H9 (cell line): ENCODE measurements at regions not wholly inside any gene's neighbourhood (a gene's known extent, or its start where the extent isn't known, plus 50 kb on each side); places are given as distances from the start of the nearest gene placed in this dataset.

Experiments used
- DNase-seq: peaks from one replicate; pipeline ENCODE4 v3.0.0-alpha.2; 2017
- H2AFZ ChIP-seq: one replicate; pipeline ENCODE4 v1.6.1; 2013; ENCODE audit warnings: mild to moderate bottlenecking, low read length, control low read depth, moderate library complexity
- H2AK5ac ChIP-seq: 2 replicates; pipeline ENCODE4 v1.6.1; 2013; ENCODE audit warnings: low read length, control low read depth, mixed read lengths; ENCODE audit not compliant: insufficient read length
- H2BK120ac ChIP-seq: one replicate; pipeline ENCODE4 v1.6.1; 2013; ENCODE audit warnings: low read depth, mild to moderate bottlenecking, low read length, control low read depth, inconsistent platforms; ENCODE audit not compliant: poor library complexity, severe bottlenecking
- H2BK12ac ChIP-seq: 2 replicates; pipeline ENCODE4 v1.6.1; 2013; ENCODE audit warnings: low read length, control low read depth, mixed read lengths, low read depth; ENCODE audit not compliant: insufficient read length
- H2BK15ac ChIP-seq: 2 replicates; pipeline ENCODE4 v1.6.1; 2013; ENCODE audit warnings: low read depth, low read length, control low read depth
- H2BK20ac ChIP-seq: one replicate; pipeline ENCODE4 v1.6.1; 2013; ENCODE audit warnings: low read depth, mild to moderate bottlenecking, low read length, control low read depth, inconsistent platforms; ENCODE audit not compliant: poor library complexity, severe bottlenecking
- H2BK5ac ChIP-seq: 2 replicates; pipeline ENCODE4 v1.6.1; 2013; ENCODE audit warnings: low read length, control low read depth, mixed read lengths; ENCODE audit not compliant: insufficient read length
- H3K14ac ChIP-seq: 2 replicates; pipeline ENCODE4 v1.6.1; 2013; ENCODE audit warnings: low read length, control low read depth; ENCODE audit not compliant: insufficient read depth
- H3K18ac ChIP-seq: 2 replicates; pipeline ENCODE4 v1.6.1; 2013; ENCODE audit warnings: low read depth, mild to moderate bottlenecking, mixed read lengths, low read length, control low read depth; ENCODE audit not compliant: insufficient read length
- H3K23ac ChIP-seq: 2 replicates; pipeline ENCODE4 v1.6.1; 2013; ENCODE audit warnings: low read length, control low read depth, mixed read lengths, low read depth; ENCODE audit not compliant: insufficient read length
- H3K23me2 ChIP-seq: 2 replicates; pipeline ENCODE4 v1.6.1; 2013; ENCODE audit warnings: low read depth, mild to moderate bottlenecking, mixed read lengths, low read length, control low read depth; ENCODE audit not compliant: insufficient read length, poor library complexity, severe bottlenecking
- H3K27ac ChIP-seq: 2 replicates; pipeline ENCODE4 v1.5.1; 2013; ENCODE audit warnings: low read length, control low read depth, mixed read lengths, low read depth; ENCODE audit not compliant: insufficient read length
- H3K27me3 ChIP-seq: 2 replicates; pipeline ENCODE4 v1.6.1; 2013; ENCODE audit warnings: low read length, control low read depth, inconsistent platforms; ENCODE audit not compliant: insufficient read depth
- H3K4ac ChIP-seq: 2 replicates; pipeline ENCODE4 v1.6.1; 2013; ENCODE audit warnings: low read depth, mild to moderate bottlenecking, control low read depth, inconsistent platforms, low read length, moderate library complexity
- H3K4me1 ChIP-seq: 2 replicates; pipeline ENCODE4 v1.6.1; 2013; ENCODE audit warnings: low read length, control low read depth, inconsistent platforms; ENCODE audit not compliant: insufficient read depth
- H3K4me2 ChIP-seq: 2 replicates; pipeline ENCODE4 v1.6.1; 2013; ENCODE audit warnings: low read length, control low read depth, mixed read lengths; ENCODE audit not compliant: insufficient read length, insufficient read depth
- H3K56ac ChIP-seq: 2 replicates; pipeline ENCODE4 v1.6.1; 2013; ENCODE audit warnings: low read depth, mild to moderate bottlenecking, mixed read lengths, low read length, control low read depth; ENCODE audit not compliant: insufficient read length
- H3K79me1 ChIP-seq: 2 replicates; pipeline ENCODE4 v1.6.1; 2013; ENCODE audit warnings: low read depth, mild to moderate bottlenecking, moderate library complexity, low read length, control low read depth, inconsistent platforms; ENCODE audit not compliant: insufficient read depth, poor library complexity, severe bottlenecking
- H3K79me2 ChIP-seq: 2 replicates; pipeline ENCODE4 v1.6.1; 2013; ENCODE audit warnings: low read length, control low read depth, inconsistent platforms; ENCODE audit not compliant: insufficient read depth
- H3K9ac ChIP-seq: 2 replicates; pipeline ENCODE4 v1.6.1; 2013; ENCODE audit warnings: low read length, control low read depth, mixed read lengths; ENCODE audit not compliant: insufficient read length; ENCODE audit errors: extremely low read depth
- H3K9me3 ChIP-seq: one replicate; pipeline ENCODE4 v1.6.1; 2013; ENCODE audit warnings: low read depth, low read length, inconsistent platforms; ENCODE audit not compliant: control insufficient read depth
- H3T11ph ChIP-seq: one replicate; pipeline ENCODE4 v1.6.1; 2013; ENCODE audit warnings: mild to moderate bottlenecking, low read length, control low read depth, inconsistent platforms
- H4K20me1 ChIP-seq: one replicate; pipeline ENCODE4 v1.6.1; 2013; ENCODE audit not compliant: control insufficient read depth, insufficient read length, insufficient read depth
- H4K5ac ChIP-seq: 2 replicates; pipeline ENCODE4 v1.6.1; 2013; ENCODE audit warnings: low read depth, mild to moderate bottlenecking, mixed read lengths, low read length, control low read depth; ENCODE audit not compliant: insufficient read length
- H4K8ac ChIP-seq: replicated peaks from 2 replicates; pipeline ENCODE4 v1.6.1; 2013; ENCODE audit warnings: low read length, control low read depth, mixed read lengths, low read depth; ENCODE audit not compliant: insufficient read length
- H4K91ac ChIP-seq: 2 replicates; pipeline ENCODE4 v1.6.1; 2013; ENCODE audit warnings: low read depth, mild to moderate bottlenecking, moderate library complexity, mixed read lengths, low read length, control low read depth; ENCODE audit not compliant: insufficient read length
- H3K27ac Mint-ChIP-seq, 3 experiments: 2 replicates in 2 of 3; 3 replicates in 1 of 3; pipeline ENCODE4 v1.8.0; 2020 to 2021; ENCODE audit warnings: mixed read lengths in 3 of 3, mild to moderate bottlenecking in 1 of 3, moderate library complexity in 1 of 3
- H3K27me3 Mint-ChIP-seq: 2 replicates; pipeline ENCODE4 v1.8.0; 2021; ENCODE audit warnings: low read depth, mild to moderate bottlenecking, moderate library complexity, mixed read lengths
- H3K36me3 Mint-ChIP-seq, 3 experiments: 2 replicates in 2 of 3; 3 replicates in 1 of 3; pipeline ENCODE4 v1.8.0; 2020 to 2021; ENCODE audit warnings: low read depth in 3 of 3, mixed read lengths in 3 of 3; ENCODE audit not compliant: insufficient read depth in 1 of 3
- H3K4me1 Mint-ChIP-seq, 2 experiments: 2 replicates each; pipeline ENCODE4 v1.8.0; 2020; ENCODE audit warnings: mixed read lengths in 2 of 2
- H3K4me3 Mint-ChIP-seq, 2 experiments: 2 replicates in 1 of 2; 3 replicates in 1 of 2; pipeline ENCODE4 v1.8.0; 2020 to 2021; ENCODE audit warnings: mild to moderate bottlenecking in 2 of 2, mixed read lengths in 2 of 2, moderate library complexity in 1 of 2
- H3K9me3 Mint-ChIP-seq, 2 experiments: 2 replicates in 1 of 2; 3 replicates in 1 of 2; pipeline ENCODE4 v1.8.0; 2020; ENCODE audit warnings: mild to moderate bottlenecking in 2 of 2, mixed read lengths in 2 of 2, moderate library complexity in 1 of 2
- CTCF ChIP-seq: fragments of 200-600 bp; sonication (generic); conservative IDR thresholded peaks from 3 replicates; pipeline ENCODE4 v1.8.0; 2021; ENCODE audit warnings: antibody characterized with exemption, mild to moderate bottlenecking
- WGBS: extraction: QIAGEN DNeasy Blood & Tissue Kit; methylation state at CpG from one replicate; pipeline ENCODE4 v1.1.7; 2013; ENCODE audit warnings: missing lambda C conversion rate, low lambda C conversion rate, mixed read lengths; ENCODE audit not compliant: insufficient read length; ENCODE audit errors: extremely low coverage; 5-methylcytosine and 5-hydroxymethylcytosine counted together

- Histone ChIP-seq H4K20me1 (no peaks in the 10 kb centered on the region), H3K14ac (no peak overlapping the region), H2BK5ac (no peak overlapping the region), H4K5ac (no peak overlapping the region), H3K27ac (no peak overlapping the region), H3K79me2 (no peaks in the 10 kb centered on the region), H2BK12ac (no peak overlapping the region), H2AFZ (no peak overlapping the region), H3K9me3 (peaks cover 5% of the 10 kb centered on the region), H2BK20ac (no peak overlapping the region), H3K23ac (no peak overlapping the region), H4K8ac (no peak overlapping the region), H3K4ac (no peak overlapping the region), H3K4me1 (no peaks in the 10 kb centered on the region), H3T11ph (no peak overlapping the region), H2AK5ac (no peak overlapping the region), H3K18ac (no peak overlapping the region), H4K91ac (no peak overlapping the region), H3K56ac (no peak overlapping the region), H2BK15ac (no peak overlapping the region), H2BK120ac (no peak overlapping the region), H3K79me1 (no peaks in the 10 kb centered on the region), H3K9ac (no peak overlapping the region), H3K23me2 (no peaks in the 10 kb centered on the region), H3K27me3 (no peaks in the 10 kb centered on the region), H3K4me2 (no peak overlapping the region)
- peaks cover 14 to 15% of the 10 kb centered on the region in 2 experiments for H3K9me3 Mint-ChIP-seq
- DNase-seq = no peak
- TF ChIP-seq CTCF = no peak
- H3K4me1 Mint-ChIP-seq = peaks cover 2 to 6% of the 10 kb centered on the region in 2 experiments; a peak in 3 of 4 replicates
- H3K27ac Mint-ChIP-seq = no peak overlapping the region
- no CpG with 5 or more reads among the region's 9 CpGs for WGBS
- peaks cover 4 to 11% (median 5%) of the 10 kb centered on the region in 3 experiments; a peak in 6 of 7 replicates for H3K36me3 Mint-ChIP-seq
- no peak overlapping the region for H3K4me3 Mint-ChIP-seq
- peaks cover 4% of the 10 kb centered on the region for H3K27me3 Mint-ChIP-seq
Observed at GRCh38 chr2:128615571-128615970, 296.9 kb upstream of the HS6ST1 start.
